Choroid plexus epithelial cell (primary cell): ENCODE measurements at regions not wholly inside any gene's neighbourhood (a gene's known extent, or its start where the extent isn't known, plus 50 kb on each side); places are given as distances from the start of the nearest gene placed in this dataset.
"Not testable (repeated sequence)": the region's sequence is repeated elsewhere in the genome, so short reads cannot be mapped to it uniquely, and the experiment has no call there.

Source experiments
- DNase-seq: peaks from one replicate; pipeline ENCODE4 v3.0.0-alpha.2; 2010; ENCODE audit warnings: low read depth
- H3K4me3 ChIP-seq: 2 replicates; pipeline ENCODE4 v1.5.1; 2011; ENCODE audit warnings: low read depth, mild to moderate bottlenecking, control low read depth, low read length, moderate library complexity
- TF ChIP-seq, protein P1 (sequence below): conservative IDR thresholded peaks from 2 replicates; pipeline ENCODE4 v1.5.1; 2011; ENCODE audit warnings: low read depth, mild to moderate bottlenecking, control low read depth, inconsistent platforms, low read length, moderate library complexity

DNA sequence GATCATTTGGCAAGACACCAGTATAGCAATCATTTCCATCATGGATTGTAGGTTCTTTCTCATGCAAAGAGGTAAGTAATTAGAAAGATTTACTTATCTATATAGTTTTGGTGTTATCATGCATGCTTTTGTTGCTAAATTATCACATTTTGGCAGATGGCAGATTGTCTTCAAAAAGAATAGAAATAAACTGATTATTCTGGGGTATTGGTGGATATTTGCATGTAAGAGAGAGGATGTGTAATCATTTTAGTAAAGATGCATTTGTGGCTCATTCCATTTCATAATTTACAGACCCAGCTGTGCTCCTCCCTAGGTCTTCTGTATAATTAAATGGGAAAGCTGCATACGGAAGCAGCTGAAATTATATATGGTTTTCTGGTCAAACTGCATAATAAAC, 875.7 kb upstream of the ANO3 start:
- DNase-seq, result no peak
- no peak overlapping the region for H3K4me3 ChIP-seq
- TF ChIP-seq, protein P1, sequence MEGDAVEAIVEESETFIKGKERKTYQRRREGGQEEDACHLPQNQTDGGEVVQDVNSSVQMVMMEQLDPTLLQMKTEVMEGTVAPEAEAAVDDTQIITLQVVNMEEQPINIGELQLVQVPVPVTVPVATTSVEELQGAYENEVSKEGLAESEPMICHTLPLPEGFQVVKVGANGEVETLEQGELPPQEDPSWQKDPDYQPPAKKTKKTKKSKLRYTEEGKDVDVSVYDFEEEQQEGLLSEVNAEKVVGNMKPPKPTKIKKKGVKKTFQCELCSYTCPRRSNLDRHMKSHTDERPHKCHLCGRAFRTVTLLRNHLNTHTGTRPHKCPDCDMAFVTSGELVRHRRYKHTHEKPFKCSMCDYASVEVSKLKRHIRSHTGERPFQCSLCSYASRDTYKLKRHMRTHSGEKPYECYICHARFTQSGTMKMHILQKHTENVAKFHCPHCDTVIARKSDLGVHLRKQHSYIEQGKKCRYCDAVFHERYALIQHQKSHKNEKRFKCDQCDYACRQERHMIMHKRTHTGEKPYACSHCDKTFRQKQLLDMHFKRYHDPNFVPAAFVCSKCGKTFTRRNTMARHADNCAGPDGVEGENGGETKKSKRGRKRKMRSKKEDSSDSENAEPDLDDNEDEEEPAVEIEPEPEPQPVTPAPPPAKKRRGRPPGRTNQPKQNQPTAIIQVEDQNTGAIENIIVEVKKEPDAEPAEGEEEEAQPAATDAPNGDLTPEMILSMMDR, result no peak

DNA sequence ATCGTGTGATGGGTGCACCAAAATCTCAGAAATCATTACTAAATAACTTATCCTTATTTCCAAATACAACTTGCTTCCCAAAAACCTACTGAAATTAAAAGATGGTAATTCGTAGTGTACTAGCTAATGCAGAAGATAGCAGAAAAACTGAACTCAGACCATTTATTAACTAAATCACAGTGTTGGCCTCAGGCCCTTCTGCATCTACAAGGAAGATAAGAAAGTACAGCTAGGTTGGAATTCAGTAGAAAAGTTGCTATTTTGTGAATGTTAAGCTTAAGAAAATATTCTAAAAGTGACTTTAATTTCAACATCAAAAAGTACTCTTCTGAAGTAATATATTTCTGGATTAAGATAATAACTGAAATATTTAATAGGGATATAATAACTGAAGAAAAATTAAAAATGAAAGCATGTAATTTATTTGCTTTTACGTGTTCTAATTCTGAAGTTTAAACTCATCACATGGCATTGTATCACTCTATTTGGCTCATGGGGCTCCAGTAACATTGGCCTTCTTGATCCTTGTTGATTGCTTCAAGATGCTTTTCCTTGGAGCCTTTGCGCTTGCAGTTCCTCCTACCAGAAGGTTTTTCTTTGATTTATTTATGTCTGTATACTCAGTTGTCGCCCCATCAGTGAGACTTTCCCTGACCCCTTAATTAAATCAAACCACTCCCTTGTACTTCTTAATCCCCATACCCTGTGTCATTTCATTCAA, 847.9 kb upstream of the ANO3 start:
- H3K4me3 ChIP-seq, result no peak overlapping the region
- no peak for DNase-seq
- TF ChIP-seq, protein P1, result no peak

DNA sequence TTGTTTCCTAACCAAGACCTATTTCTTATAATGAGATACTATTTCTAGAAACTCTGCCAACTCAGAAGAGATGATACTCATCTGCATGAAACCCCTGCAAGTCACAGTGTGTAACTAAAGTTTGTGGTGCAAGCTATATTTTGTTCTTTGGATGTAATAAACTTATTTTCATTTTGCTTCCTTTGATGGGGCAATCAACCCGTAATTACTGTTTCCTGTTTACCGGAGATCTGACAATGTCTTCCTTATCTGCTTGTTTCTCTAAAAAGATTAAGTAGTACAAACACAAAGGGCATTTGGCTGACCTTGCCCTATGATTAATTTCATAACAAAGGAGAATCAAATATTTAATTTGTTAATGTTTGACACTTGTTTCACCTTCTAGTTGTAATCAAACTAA, 846.6 kb upstream of the ANO3 start:
- TF ChIP-seq, protein P1, result no peak
- no peak for DNase-seq
- H3K4me3 ChIP-seq, result no peak overlapping the region

DNA sequence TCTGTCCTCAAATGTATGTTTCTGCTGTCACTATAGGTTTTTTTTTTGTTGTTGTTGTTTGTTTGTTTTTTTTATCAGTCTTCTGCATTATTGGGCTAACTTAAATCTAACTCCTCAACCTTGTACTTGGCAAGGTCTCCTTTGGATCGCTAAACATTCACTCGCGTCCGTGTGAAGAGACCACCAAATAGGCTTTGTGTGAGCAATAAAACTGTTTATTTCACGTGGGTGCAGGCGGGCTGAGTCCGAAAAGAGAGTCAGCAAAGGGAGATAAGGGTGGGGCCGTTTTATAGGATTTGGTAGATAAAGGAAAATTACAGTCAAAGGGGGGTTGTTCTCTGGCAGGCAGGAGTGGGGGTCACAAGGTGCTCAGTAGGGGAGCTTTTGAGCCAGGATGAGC, 845.6 kb upstream of the ANO3 start:
- not testable (repeated sequence) for H3K4me3 ChIP-seq, DNase-seq

DNA sequence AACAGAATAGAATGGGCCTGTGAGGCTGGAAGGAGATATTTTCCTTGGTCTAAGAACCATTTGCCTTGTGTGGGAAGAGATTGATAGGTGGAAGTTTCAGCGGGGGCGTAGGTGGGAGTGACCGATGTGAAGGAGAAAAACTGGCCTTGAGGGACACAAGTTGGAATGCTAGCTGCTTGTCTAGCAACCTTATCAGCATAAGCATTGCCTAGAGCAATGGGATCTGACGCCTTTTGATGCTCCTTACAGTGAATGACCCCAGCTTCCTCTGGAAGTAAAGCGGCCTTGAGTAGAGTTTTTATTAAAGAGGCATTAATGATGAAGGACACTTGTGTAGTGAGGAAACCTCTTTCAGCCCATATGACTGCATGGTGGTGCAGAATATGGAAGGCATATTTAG, 843.8 kb upstream of the ANO3 start:
- not testable (repeated sequence) for H3K4me3 ChIP-seq, DNase-seq

DNA sequence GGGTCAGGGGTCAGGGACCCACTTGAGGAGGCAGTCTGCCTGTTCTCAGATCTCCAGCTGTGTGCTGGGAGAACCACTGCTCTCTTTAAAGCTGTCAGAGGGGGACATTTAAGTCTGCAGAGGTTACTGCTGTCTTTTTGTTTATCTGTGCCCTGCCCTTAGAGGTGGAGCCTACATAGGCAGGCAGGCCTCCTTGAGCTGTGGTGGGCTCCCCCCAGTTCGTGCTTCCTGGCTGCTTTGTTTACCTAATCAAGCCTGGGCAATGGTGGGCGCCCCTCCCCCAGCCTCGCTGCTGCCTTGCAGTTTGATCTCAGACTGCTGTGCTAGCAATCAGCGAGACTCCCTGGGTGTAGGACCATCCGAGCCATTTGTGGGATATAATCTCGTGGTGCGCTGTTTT, 830.5 kb upstream of the ANO3 start:
- not testable (repeated sequence) for DNase-seq, H3K4me3 ChIP-seq

DNA sequence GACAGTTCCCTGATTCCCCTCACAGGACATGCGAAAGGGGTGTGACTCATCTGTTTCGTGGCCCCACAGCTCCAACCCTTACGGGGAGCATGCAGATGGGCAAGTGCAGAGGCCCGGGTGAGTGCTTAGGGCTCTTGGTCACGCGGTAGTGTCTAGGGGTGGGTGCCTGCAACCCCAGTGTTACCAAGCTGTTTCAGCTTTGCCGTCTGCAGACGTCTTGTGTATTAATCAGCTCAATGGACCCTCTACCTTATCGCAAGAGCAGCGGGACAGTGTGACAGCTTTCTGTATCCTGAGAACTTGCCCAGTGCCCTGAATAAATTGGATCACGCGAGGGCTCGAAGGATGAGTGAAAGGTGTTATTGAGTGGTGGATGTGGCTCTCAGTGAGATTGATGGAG, 816.4 kb upstream of the ANO3 start:
- no peak overlapping the region for H3K4me3 ChIP-seq
- DNase-seq, result no peak
- TF ChIP-seq, protein P1, result no peak

DNA sequence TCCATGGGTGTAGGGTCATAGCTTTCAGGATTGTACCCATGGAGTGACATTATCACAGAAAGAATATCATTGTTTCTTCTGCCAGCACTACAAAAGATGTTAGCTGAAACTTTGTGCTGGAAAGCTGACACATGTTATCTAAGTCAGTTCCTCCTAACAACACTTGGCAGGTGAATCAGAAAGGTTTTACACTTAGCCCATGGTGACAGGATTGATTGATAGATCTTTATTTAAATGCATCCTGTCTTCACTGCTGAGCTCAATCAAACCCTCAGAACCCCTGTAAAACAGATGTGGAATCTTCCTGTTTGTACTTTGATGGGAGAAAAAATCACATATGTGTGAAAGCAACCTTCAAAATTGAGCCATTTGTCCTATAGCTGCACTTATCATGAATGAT, 811.5 kb upstream of the ANO3 start:
- TF ChIP-seq, protein P1, result no peak
- H3K4me3 ChIP-seq, result no peak overlapping the region
- DNase-seq, result no peak

DNA sequence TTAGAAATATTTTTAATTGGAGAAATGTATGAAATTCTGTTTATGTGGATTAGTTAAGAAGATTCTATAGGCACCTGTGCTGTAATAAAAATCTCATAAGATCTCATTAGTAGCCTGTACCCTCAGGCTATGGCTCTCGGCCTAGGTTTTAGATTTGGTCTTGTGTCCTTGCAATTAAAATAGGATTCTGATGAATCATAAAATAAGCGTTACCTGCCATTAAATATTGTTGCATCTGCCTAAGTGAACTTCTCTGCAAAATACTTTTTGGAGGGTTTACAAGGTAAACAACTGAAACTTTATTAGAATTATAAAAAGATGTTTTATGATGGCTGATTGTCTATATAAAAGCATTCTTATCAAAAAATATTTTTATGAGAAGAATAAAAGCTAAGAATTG, 804.1 kb upstream of the ANO3 start:
- TF ChIP-seq, protein P1, result no peak
- no peak for DNase-seq
- H3K4me3 ChIP-seq, result no peak overlapping the region
